ENCODE measurements at regions not wholly inside any gene's neighbourhood (a gene's known extent, or its start where the extent isn't known, plus 50 kb on each side); places are given as distances from the start of the nearest gene placed in this dataset.

DNA sequence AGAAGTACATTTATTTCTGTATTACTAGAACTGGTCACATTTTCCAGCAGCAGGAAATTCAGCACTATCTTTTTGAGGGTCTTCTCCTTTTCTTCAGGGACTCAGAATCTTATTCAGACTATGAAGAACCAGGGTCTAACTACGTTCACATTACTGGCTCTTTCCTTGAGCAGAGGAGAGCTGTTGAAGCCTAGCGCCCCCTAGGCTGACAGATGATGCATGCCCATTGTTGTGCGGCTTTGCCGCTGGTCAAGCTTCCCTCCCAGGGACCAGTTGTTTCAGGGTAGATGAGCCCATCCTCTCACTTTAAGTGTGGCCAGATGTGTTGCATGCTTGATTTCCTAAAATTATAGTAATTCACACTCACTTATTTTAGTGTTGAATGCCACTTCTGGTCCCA is 168.2 kb upstream of the PDGFD start:
- TF ChIP-seq, protein P1, sequence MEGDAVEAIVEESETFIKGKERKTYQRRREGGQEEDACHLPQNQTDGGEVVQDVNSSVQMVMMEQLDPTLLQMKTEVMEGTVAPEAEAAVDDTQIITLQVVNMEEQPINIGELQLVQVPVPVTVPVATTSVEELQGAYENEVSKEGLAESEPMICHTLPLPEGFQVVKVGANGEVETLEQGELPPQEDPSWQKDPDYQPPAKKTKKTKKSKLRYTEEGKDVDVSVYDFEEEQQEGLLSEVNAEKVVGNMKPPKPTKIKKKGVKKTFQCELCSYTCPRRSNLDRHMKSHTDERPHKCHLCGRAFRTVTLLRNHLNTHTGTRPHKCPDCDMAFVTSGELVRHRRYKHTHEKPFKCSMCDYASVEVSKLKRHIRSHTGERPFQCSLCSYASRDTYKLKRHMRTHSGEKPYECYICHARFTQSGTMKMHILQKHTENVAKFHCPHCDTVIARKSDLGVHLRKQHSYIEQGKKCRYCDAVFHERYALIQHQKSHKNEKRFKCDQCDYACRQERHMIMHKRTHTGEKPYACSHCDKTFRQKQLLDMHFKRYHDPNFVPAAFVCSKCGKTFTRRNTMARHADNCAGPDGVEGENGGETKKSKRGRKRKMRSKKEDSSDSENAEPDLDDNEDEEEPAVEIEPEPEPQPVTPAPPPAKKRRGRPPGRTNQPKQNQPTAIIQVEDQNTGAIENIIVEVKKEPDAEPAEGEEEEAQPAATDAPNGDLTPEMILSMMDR (IDR thresholded peaks at IDR 0.05): no peak
- TF ChIP-seq POLR2A (IDR thresholded peaks at IDR 0.05): no peak
